BE2C (cell line): ENCODE measurements at regions not wholly inside any gene's neighbourhood (a gene's known extent, or its start where the extent isn't known, plus 50 kb on each side); places are given as distances from the start of the nearest gene placed in this dataset.

Experiments
- DNase-seq: peaks from one replicate; pipeline ENCODE4 v3.0.0-alpha.2; 2020
- H3K27me3 ChIP-seq: fragments of 250-450 bp; sonication (Bioruptor Pico); 2 replicates; pipeline ENCODE4 v1.5.1; 2020; ENCODE audit warnings: mild to moderate bottlenecking
- H3K36me3 ChIP-seq: fragments of 250-450 bp; sonication (Bioruptor Pico); 2 replicates; pipeline ENCODE4 v1.5.1; 2020; ENCODE audit warnings: mild to moderate bottlenecking
- H3K4me1 ChIP-seq: fragments of 250-450 bp; sonication (Bioruptor Pico); 2 replicates; pipeline ENCODE4 v1.5.1; 2020
- H3K4me3 ChIP-seq: 2 replicates; pipeline ENCODE4 v1.5.1; 2011; ENCODE audit warnings: low read depth, low read length
- H3K9me3 ChIP-seq: fragments of 250-450 bp; sonication (Bioruptor Pico); 2 replicates; pipeline ENCODE4 v1.5.1; 2020
- TF ChIP-seq, protein P1 (sequence below): IDR thresholded peaks from 2 replicates; pipeline ENCODE4 v1.5.1; 2012; ENCODE audit warnings: mild to moderate bottlenecking, low read depth, low read length

DNA sequence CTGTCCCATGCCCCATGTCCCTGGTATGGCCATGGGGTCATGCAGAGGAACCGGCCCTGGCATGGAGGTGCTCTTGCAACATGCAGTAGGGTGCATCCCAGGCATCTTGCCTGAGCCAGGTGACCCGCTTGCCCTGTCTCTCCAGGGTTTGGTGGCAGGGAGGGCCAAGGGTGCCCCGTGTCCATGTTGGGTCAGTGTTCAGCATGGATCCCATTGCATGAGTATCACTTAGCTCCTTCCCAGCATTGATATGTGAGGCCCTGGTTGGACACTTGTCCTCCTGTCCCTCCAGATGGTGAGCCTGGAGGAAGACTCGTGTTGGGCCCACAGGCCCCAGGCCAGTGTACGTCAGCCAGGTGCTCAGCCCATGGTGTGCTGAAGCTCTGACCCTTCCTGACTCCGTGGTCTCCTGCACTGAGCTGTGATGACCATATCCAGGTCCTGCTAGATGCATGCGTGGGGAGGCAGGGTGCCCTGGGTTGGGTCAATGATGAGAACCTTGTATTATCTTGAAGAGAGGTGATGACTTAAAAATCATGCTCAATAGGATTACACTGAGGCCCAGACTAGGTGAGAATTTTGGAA, 205.0 kb downstream of the UBE3A start:
- TF ChIP-seq, protein P1, sequence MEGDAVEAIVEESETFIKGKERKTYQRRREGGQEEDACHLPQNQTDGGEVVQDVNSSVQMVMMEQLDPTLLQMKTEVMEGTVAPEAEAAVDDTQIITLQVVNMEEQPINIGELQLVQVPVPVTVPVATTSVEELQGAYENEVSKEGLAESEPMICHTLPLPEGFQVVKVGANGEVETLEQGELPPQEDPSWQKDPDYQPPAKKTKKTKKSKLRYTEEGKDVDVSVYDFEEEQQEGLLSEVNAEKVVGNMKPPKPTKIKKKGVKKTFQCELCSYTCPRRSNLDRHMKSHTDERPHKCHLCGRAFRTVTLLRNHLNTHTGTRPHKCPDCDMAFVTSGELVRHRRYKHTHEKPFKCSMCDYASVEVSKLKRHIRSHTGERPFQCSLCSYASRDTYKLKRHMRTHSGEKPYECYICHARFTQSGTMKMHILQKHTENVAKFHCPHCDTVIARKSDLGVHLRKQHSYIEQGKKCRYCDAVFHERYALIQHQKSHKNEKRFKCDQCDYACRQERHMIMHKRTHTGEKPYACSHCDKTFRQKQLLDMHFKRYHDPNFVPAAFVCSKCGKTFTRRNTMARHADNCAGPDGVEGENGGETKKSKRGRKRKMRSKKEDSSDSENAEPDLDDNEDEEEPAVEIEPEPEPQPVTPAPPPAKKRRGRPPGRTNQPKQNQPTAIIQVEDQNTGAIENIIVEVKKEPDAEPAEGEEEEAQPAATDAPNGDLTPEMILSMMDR, result no peak
- H3K4me1 ChIP-seq, result no peaks in the 10 kb centered on the region
- H3K9me3 ChIP-seq, result peaks cover 7% of the 10 kb centered on the region
- no peak for DNase-seq
- no peaks in the 10 kb centered on the region for H3K27me3 ChIP-seq
- no peak overlapping the region for H3K4me3 ChIP-seq
- no peaks in the 10 kb centered on the region for H3K36me3 ChIP-seq

DNA sequence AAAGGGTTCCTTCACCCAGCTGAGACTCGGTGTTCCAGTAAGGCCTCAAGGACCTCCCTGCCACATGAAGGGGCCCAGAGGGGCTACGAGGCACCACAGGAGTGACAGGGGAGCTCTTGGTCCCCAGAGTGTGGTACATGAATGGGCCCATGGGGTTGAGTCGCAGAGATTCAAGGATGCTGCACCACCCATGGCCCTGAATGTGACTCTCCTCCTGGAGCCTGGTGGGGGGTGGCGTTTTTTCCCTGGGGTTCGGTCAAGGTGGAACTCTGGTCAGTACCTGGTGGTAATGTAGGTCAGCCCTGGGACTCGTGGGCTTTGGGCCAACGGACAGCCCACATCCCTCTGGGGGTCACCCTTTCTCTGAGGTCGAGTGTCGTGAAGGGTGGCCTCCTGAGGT, 204.0 kb downstream of the UBE3A start:
- no peaks in the 10 kb centered on the region for H3K27me3 ChIP-seq
- H3K4me1 ChIP-seq, result no peaks in the 10 kb centered on the region
- H3K36me3 ChIP-seq, result no peaks in the 10 kb centered on the region
- H3K9me3 ChIP-seq, result peaks cover 7% of the 10 kb centered on the region
- no peak for DNase-seq
- H3K4me3 ChIP-seq, result no peak overlapping the region
- TF ChIP-seq, protein P1, result no peak

DNA sequence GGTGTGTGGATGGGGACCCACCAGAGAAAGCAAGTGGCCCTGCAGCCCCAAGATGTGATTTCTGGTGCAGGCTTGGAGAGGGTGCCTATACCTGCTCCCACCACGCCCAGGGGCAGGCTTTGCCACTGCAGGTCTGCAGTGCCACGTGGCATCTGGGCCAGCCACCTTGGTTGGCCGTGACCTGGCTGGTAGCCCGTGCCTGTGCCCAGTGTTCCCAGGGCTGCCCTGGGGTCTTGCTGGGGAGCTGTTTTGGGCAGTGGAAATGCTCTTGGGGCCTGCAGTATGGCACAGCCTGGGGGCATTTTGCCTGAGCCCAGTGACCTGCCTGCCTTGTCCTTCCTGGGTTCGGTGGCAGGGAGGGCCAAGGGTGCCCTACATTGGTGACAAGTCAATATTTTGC, 203.4 kb downstream of the UBE3A start:
- TF ChIP-seq, protein P1, result no peak
- no peak for DNase-seq
- H3K9me3 ChIP-seq, result peaks cover 7% of the 10 kb centered on the region

DNA sequence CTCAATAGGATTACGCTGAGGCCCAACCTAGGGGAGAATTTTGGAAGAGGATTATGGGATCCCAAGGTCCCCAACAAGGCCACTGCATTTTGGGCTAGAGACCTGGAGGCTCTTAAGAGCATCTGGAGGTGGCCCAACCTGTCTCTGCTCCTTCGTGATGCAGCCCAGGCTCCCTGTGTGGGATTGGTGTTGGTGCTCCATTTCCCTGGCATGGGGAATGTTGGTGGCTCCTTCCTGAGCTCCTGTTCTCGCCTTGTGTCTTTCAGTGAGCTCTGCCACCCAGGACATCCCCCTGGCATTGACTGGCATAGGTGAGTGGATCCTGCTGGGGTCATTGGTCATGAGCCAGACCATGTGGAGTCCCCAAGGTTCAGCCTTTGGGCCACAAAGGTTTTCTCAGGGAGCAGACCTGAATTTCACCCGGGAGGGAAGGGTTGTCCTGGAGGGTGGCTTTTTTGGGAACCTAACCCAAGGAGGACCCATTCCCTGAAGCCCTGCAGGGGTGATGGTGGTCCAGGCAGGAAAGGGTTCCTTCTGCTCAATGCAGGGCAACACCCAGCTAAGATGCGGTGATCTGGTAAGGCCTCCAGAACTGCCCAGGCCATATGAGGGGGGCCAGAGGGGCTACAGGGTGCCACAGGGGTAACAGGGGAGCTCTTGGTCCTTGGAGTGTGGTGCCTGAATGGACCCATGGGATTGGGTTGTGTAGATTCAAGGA, 202.5 kb downstream of the UBE3A start:
- no peak overlapping the region for H3K4me3 ChIP-seq
- no peaks in the 10 kb centered on the region for H3K4me1 ChIP-seq
- H3K36me3 ChIP-seq, result no peaks in the 10 kb centered on the region
- peaks cover 5% of the 10 kb centered on the region for H3K9me3 ChIP-seq
- no peak for DNase-seq
- TF ChIP-seq, protein P1, result no peak
- H3K27me3 ChIP-seq, result no peaks in the 10 kb centered on the region

More for the DNA sequence above, 203.4 kb downstream of the UBE3A start:
- no peaks in the 10 kb centered on the region for H3K27me3 ChIP-seq
- H3K4me1 ChIP-seq, result no peaks in the 10 kb centered on the region
- H3K36me3 ChIP-seq, result no peaks in the 10 kb centered on the region
- no peak overlapping the region for H3K4me3 ChIP-seq

DNA sequence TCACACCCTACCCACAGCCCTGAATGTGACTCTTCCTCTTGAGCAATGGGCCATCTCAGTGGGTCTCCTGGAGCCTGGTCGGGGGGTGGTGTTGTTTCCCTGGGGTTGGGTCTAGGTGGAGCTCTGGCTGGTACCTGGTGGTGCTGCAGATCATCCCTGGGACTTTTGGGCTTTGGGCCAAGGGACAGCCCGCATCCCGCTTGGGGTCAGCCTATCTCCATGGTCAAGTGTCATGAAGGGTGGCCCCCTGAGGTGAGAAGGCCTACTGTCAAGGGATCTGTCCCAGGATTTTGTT, 202.0 kb downstream of the UBE3A start:
- Histone ChIP-seq H3K9me3 (peaks cover 3% of the 10 kb centered on the region; the same call in 1 of the 2 replicates), H3K4me3 (no peak overlapping the region), H3K4me1 (no peaks in the 10 kb centered on the region), H3K27me3 (no peaks in the 10 kb centered on the region), H3K36me3 (no peaks in the 10 kb centered on the region)
- TF ChIP-seq, protein P1, result no peak
- no peak for DNase-seq

DNA sequence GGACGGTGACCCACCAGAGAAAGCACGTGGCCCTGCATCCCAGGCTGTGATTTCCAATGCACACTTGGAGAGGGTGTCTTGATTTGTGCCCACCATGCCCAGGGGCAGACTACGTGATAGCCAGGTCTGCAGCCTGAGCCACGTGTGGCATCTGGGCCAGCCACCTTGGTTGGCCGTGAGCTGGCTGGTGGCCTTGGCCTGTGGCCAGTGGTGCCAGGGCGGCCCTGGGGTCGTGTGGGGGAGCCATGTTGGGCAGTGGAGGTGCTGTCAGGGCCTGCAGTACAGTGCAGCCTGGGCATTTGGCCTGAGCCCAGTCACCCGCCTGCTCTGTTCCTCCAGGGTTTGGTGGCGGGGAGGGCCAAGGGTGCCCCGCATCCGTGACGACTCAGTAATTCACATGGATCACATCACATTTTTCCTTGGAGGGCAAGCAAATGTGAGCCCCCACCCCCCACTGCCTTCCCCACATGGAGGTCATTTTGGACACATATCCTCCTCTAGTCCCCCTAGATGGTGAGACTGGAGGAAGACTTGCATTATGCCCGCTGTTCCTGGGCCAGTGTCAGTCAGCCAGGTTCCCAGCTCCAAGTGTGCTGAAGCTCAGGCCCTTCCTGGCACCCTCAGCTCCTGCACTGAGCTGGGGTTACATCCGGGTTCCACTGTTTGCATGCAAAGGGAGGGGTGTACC, 201.4 kb downstream of the UBE3A start:
- H3K9me3 ChIP-seq, result peaks cover 3% of the 10 kb centered on the region

More for the DNA sequence above, 201.4 kb downstream of the UBE3A start:
- DNase-seq, result no peak
- no peaks in the 10 kb centered on the region for H3K36me3 ChIP-seq
- H3K4me1 ChIP-seq, result no peaks in the 10 kb centered on the region
- no peak overlapping the region for H3K4me3 ChIP-seq
- H3K27me3 ChIP-seq, result no peaks in the 10 kb centered on the region
- TF ChIP-seq, protein P1, result no peak
